T-helper 2 cell (primary cell): ENCODE measurements at regions not wholly inside any gene's neighbourhood (a gene's known extent, or its start where the extent isn't known, plus 50 kb on each side); places are given as distances from the start of the nearest gene placed in this dataset.
"Not testable (repeated sequence)": the region's sequence is repeated elsewhere in the genome, so short reads cannot be mapped to it uniquely, and the experiment has no call there.

Experiments used
- DNase-seq, 5 experiments: peaks; one replicate each; pipeline versions ENCODE4 v3.0.0 to v3.0.0-alpha.2; 2012 to 2022

DNA sequence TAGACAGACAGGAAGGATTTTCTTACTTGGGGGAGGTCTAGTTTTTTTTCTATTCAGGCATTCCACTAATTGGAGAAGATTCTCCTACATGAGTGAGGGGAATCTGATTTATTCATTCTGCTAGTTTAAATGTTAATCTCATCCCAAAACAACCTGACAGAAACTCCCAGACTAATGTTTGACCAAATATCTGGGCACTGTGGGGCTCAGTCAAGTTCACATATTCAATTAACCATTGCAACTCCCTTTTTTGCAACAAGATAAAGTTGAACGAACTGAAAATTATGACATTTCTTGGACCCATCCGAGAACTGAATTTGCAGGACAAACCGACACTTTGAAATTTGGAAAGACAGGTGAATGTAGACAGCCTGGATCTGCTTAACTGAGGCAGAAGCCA, 194.4 kb upstream of the PTER start:
- DNase-seq: no peak

DNA sequence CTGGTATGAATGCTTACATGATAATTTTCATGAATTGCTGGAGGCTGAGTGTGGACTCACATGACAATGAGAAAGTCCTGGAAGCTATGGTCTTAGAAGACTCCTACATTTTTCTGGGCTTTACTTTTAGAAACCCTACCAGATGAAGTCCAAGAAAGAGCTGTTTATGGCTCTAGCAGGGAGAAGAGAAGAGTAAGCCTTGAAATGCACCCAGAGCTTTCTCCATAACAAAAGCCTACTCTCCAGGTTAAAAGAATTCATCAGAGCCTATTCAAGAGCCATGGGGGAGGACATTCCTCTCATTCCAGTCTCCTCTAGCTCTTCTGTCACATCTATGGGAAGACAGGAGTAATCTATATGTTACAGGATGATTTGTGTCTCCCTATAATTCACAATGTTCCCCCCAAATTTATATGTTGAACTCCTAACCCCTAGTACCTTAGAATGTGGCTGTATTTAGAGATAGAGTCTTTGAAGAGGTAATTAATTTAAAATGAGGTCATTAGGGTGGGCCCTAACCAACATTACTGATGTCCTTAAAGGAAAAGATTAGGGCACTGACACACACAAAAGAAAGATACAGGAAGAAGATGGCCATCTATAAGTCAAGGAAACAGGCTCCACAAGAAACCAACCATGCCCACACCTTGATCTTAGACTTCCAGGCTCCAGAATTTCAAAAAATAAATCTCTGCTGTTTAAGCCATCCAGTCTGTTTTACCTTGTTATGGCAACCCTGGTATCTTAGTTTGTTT, 193.8 kb upstream of the PTER start:
- no peak for DNase-seq

DNA sequence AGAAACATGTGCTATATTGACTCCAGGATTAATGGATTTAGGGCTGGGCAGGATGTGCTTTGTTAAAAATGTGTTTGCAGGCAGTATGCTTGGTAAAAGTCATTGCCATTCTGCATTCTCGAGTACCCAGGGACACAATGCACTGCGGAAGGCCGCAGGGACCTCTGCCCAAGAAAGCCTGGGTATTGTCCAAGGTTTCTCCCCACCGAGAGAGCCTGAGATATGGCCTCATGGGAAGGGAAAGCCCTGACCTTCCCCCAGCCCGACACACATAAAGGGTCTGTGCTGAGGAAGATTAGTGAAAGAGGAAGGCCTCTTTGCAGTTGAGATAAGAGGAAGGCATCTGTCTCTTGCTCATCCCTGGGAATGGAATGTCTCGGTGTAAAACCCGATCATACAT, 186.7 kb upstream of the PTER start:
- DNase-seq: not testable (repeated sequence)

GRCh38 chr10:16256336-16256735, 180.5 kb upstream of the PTER start:
- no peak for DNase-seq

DNA sequence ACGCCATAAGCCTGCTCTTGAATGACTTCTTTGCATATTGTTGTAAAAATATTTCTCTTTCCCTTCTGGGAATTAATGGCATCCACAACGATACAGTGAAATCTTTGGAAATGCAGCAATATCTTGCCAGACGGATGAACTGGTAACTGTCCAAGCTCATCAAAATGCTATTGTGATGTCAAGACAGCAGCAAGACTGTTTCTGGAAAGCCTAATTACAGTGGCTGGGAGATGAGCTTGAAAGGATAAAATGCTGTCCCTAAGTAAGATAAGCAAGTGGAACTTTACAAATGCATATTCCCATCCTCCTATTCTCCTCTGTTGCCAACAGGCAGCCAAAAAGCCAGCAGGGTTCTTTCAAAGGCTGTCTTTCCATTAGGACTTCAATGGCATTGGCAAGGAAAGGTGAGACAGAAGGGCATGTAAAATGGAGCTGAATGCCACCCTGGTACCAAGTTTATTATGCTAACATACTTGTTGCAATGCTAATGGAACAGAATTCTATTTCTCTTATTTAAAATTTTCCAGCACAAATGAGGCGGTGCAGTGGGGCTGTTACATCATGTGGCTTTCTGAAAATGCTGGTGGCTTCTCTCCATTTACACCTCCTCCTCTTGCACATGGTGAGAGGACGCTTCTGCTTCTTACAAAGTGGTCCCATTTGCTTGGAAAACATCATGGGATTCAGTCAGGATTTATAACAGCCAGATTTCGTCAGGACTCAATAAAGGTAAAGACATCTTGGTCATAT, 178.3 kb upstream of the PTER start:
- DNase-seq: no peak

GRCh38 chr10:16259726-16260125, 177.1 kb upstream of the PTER start:
- DNase-seq: no peak

- DNase-seq: no peak
These were observed 176.4 kb upstream of the PTER start for GRCh38 chr10:16260388-16260787.

GRCh38 chr10:16271571-16271970, 165.2 kb upstream of the PTER start:
- no peak for DNase-seq

- DNase-seq: no peak
These were observed 161.9 kb upstream of the PTER start for GRCh38 chr10:16274911-16275310.

DNA sequence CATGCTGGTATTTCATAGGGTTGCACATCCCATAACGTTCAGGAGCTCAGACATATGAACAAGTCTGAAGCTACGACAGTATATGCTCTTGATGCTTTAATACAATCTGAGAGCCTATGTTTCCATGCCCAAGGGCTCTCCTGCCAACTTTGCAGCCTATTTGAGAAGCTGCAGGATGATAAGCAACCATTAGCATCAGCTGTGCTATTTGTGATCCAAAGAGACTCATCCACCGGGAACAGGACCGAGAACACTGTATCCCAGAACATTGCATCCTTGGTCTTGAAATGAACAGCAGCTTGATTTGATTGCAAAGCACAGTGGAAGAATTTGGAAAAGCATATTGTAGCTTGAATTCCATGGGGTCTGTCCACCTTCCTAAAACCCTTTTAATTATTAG, 156.2 kb upstream of the PTER start:
- DNase-seq: no peak

DNA sequence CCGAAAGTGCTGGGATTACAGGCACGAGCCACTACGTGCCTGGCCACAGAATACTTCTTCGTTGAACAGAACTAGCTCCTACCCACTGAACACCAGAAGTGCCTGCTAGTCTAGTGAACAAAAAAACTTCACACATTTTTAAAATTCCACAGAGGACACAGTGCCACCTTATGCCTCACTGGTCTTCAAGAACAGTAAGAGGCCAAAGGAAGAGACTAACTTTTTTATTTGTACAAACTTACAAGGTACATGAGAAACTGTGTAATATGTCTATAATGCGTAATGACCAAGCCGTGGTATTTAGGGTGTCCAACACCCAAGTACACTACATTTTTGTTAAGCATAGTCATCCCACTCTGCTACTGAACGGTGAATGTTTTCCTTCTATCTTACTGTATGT, 144.4 kb upstream of the PTER start:
- no peak for DNase-seq

- DNase-seq: no peak
These were observed 139.7 kb upstream of the PTER start for GRCh38 chr10:16297069-16297468.

DNA sequence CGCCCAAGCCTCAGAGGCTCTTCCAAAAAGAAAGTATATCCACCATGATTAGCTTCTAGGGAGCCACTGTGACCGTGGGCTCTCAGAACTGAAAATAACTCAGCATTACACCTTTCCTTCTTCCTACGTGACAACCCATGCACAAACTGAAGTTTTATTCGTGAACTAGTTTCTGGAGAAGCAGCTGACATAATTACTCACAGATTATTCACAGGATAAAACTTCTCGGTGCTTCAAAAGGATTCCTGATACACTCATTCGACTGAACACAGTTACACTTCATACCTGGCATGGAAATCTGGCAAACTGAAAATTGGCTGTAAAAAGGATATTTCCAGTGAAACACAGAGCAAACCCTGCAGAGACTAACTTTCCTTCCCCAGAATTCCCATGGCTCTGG, 139.2 kb upstream of the PTER start:
- DNase-seq: no peak

DNA sequence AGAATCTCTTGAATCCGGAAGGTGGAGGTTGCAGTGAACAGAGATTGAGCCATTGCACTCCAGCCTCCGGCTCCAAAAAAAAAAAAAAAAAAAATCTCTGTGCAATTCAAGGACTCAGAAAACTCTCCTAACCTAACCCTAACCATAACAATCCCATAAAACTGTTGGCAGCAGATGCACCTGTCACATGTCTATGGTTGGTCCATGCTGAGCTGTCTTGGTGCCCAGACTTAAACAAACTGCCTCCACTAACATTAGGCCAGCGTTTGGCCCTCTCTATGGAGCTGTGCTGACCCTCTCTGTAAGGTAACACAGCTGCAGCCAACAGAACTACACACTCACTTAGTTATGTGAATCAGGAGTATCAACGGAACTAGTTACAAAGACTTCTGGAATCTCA, 132.5 kb upstream of the PTER start:
- DNase-seq: no peak

- no peak for DNase-seq
These were observed 126.4 kb upstream of the PTER start for GRCh38 chr10:16310440-16310839.

GRCh38 chr10:16314259-16314658, 122.6 kb upstream of the PTER start:
- no peak for DNase-seq

GRCh38 chr10:16316733-16317390, 119.9 kb upstream of the PTER start:
- no peak for DNase-seq

DNA sequence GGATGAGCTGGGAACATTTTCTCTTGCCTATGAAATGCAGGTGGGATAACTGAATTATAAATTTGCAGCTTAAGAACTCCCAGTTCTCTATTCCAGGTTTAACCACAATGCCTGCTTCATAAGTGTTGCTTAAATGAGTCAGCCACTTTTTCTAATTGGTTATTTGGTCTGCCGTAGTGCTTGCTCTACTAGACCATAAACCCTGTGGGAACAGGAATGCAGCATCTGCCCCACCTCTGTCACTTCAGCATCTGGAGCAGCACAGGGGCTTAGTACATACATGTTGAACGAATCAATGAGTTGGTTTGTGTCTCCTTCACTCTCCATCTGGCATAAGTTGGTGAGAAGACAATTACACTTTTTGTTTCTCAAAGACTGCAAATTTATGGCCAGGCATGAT, 95.2 kb upstream of the PTER start:
- no peak for DNase-seq

GRCh38 chr10:16348891-16349290, 87.9 kb upstream of the PTER start:
- DNase-seq: no peak

GRCh38 chr10:16352146-16352545, 84.7 kb upstream of the PTER start:
- no peak for DNase-seq

DNA sequence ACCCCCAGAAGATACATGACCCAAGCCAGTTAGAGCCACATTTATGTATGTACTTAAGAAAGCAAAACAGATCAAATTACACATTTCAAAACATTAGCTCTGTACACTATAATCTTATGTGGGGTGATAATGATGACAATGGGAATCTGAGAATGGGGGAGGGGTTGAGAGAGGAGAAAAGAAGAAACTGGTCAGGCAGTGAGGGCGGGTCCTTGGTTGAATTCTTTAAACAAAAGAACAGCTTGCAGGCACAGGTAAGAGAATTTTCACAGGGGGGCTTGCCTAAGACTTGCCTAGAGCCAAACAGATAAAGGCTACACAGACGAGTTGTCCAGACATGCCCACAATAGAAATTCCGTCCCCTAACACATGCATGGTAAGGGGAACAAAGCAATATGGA, 76.8 kb upstream of the PTER start:
- DNase-seq: no peak

- no peak for DNase-seq
These were observed 76.4 kb upstream of the PTER start for GRCh38 chr10:16360425-16360824.

- DNase-seq: no peak
These were observed 75.7 kb upstream of the PTER start for GRCh38 chr10:16361086-16361485.

DNA sequence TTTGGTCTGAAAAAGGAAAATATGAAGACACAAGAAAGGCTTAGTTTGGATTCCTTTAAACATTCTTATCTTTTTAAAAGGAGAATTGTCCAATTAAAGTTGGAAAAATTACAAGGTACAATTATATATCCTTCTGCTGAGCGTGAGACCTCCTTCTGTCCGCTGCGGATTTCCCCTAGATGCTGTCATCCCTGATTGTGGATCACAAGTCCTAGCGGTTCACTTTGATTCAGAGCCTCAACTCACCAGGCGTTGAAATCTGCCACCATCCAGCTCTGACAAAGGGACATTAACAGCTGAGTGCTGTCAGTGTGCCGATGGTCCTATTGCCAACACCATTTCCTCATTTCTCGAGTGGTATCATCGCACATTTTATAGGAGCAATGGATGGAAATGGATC, 73.1 kb upstream of the PTER start:
- DNase-seq: no peak
